H1 (cell line): ENCODE measurements at regions not wholly inside any gene's neighbourhood (a gene's known extent, or its start where the extent isn't known, plus 50 kb on each side); places are given as distances from the start of the nearest gene placed in this dataset.

Experiments
- ATF2 ChIP-seq: IDR thresholded peaks from 2 replicates; pipeline ENCODE4 v1.6.1; 2012; ENCODE audit warnings: low read length, inconsistent platforms
- CHD2 ChIP-seq: IDR thresholded peaks from 2 replicates; pipeline ENCODE4 v1.6.1; 2012; ENCODE audit warnings: low read length, improper control_type of control experiment
- HDAC2 ChIP-seq, 2 experiments: fragments of 300-600 bp in 1 of 2; sonication (generic) in 1 of 2; IDR thresholded peaks; 2 replicates each; pipeline ENCODE4 v1.6.1; 2011 to 2012; ENCODE audit warnings: low read depth in 2 of 2, low read length in 2 of 2, mild to moderate bottlenecking in 2 of 2, moderate library complexity in 2 of 2, borderline replicate concordance in 1 of 2, inconsistent platforms in 1 of 2
- KDM5A ChIP-seq: fragments of 200-600 bp; IDR thresholded peaks from 2 replicates; pipeline ENCODE4 v1.7.1; 2012; ENCODE audit warnings: mild to moderate bottlenecking, low read length, inconsistent platforms, mixed read lengths
- SP1 ChIP-seq: IDR thresholded peaks from 2 replicates; pipeline ENCODE4 v1.6.1; 2011; ENCODE audit warnings: low read depth, low read length
- SP4 ChIP-seq: IDR thresholded peaks from 2 replicates; pipeline ENCODE4 v1.6.1; 2012; ENCODE audit warnings: low read length, inconsistent platforms
- TAF7 ChIP-seq: optimal IDR thresholded peaks from 2 replicates; pipeline ENCODE3; 2011; ENCODE audit warnings: low read depth, mild to moderate bottlenecking, inconsistent platforms, low read length, moderate library complexity, borderline replicate concordance
- TBP ChIP-seq: IDR thresholded peaks from 2 replicates; pipeline ENCODE4 v1.6.1; 2011; ENCODE audit warnings: low read depth, low read length, improper control_type of control experiment
- ZNF274 ChIP-seq: IDR thresholded peaks from 2 replicates; pipeline ENCODE4 v1.7.0; 2012; ENCODE audit warnings: low read length, borderline replicate concordance; ENCODE audit errors: extremely low read depth
- TF ChIP-seq, protein P1 (sequence below): fragments of 300-600 bp; sonication (generic); IDR thresholded peaks from 2 replicates; pipeline ENCODE4 v1.7.1; 2012; ENCODE audit warnings: low read length, moderate library complexity, mild to moderate bottlenecking, inconsistent platforms; ENCODE audit not compliant: insufficient replicate concordance

GRCh38 chrX:131923614-131924250, 99.4 kb upstream of the STK26 start (continued):
- TF ChIP-seq, protein P1, sequence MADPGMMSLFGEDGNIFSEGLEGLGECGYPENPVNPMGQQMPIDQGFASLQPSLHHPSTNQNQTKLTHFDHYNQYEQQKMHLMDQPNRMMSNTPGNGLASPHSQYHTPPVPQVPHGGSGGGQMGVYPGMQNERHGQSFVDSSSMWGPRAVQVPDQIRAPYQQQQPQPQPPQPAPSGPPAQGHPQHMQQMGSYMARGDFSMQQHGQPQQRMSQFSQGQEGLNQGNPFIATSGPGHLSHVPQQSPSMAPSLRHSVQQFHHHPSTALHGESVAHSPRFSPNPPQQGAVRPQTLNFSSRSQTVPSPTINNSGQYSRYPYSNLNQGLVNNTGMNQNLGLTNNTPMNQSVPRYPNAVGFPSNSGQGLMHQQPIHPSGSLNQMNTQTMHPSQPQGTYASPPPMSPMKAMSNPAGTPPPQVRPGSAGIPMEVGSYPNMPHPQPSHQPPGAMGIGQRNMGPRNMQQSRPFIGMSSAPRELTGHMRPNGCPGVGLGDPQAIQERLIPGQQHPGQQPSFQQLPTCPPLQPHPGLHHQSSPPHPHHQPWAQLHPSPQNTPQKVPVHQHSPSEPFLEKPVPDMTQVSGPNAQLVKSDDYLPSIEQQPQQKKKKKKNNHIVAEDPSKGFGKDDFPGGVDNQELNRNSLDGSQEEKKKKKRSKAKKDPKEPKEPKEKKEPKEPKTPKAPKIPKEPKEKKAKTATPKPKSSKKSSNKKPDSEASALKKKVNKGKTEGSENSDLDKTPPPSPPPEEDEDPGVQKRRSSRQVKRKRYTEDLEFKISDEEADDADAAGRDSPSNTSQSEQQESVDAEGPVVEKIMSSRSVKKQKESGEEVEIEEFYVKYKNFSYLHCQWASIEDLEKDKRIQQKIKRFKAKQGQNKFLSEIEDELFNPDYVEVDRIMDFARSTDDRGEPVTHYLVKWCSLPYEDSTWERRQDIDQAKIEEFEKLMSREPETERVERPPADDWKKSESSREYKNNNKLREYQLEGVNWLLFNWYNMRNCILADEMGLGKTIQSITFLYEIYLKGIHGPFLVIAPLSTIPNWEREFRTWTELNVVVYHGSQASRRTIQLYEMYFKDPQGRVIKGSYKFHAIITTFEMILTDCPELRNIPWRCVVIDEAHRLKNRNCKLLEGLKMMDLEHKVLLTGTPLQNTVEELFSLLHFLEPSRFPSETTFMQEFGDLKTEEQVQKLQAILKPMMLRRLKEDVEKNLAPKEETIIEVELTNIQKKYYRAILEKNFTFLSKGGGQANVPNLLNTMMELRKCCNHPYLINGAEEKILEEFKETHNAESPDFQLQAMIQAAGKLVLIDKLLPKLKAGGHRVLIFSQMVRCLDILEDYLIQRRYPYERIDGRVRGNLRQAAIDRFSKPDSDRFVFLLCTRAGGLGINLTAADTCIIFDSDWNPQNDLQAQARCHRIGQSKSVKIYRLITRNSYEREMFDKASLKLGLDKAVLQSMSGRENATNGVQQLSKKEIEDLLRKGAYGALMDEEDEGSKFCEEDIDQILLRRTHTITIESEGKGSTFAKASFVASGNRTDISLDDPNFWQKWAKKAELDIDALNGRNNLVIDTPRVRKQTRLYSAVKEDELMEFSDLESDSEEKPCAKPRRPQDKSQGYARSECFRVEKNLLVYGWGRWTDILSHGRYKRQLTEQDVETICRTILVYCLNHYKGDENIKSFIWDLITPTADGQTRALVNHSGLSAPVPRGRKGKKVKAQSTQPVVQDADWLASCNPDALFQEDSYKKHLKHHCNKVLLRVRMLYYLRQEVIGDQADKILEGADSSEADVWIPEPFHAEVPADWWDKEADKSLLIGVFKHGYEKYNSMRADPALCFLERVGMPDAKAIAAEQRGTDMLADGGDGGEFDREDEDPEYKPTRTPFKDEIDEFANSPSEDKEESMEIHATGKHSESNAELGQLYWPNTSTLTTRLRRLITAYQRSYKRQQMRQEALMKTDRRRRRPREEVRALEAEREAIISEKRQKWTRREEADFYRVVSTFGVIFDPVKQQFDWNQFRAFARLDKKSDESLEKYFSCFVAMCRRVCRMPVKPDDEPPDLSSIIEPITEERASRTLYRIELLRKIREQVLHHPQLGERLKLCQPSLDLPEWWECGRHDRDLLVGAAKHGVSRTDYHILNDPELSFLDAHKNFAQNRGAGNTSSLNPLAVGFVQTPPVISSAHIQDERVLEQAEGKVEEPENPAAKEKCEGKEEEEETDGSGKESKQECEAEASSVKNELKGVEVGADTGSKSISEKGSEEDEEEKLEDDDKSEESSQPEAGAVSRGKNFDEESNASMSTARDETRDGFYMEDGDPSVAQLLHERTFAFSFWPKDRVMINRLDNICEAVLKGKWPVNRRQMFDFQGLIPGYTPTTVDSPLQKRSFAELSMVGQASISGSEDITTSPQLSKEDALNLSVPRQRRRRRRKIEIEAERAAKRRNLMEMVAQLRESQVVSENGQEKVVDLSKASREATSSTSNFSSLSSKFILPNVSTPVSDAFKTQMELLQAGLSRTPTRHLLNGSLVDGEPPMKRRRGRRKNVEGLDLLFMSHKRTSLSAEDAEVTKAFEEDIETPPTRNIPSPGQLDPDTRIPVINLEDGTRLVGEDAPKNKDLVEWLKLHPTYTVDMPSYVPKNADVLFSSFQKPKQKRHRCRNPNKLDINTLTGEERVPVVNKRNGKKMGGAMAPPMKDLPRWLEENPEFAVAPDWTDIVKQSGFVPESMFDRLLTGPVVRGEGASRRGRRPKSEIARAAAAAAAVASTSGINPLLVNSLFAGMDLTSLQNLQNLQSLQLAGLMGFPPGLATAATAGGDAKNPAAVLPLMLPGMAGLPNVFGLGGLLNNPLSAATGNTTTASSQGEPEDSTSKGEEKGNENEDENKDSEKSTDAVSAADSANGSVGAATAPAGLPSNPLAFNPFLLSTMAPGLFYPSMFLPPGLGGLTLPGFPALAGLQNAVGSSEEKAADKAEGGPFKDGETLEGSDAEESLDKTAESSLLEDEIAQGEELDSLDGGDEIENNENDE = no peak
- TF ChIP-seq ZNF274 = no peak
- TF ChIP-seq SP4 = no peak
- no peak for TF ChIP-seq TAF7
- no peak for TF ChIP-seq CHD2
- no peak for TF ChIP-seq HDAC2 (IDR thresholded peaks at IDR 0.05; ENCODE audit: borderline replicate concordance in 1 of 2, low read depth in 2 of 2, low read length in 2 of 2)
- TF ChIP-seq ATF2 = no peak
- no peak for TF ChIP-seq SP1
- TF ChIP-seq KDM5A = no peak
- TF ChIP-seq TBP = no peak
